HG02798 (cell line): ENCODE measurements at regions not wholly inside any gene's neighbourhood (a gene's known extent, or its start where the extent isn't known, plus 50 kb on each side); places are given as distances from the start of the nearest gene placed in this dataset.
"Not testable (repeated sequence)": the region's sequence is repeated elsewhere in the genome, so short reads cannot be mapped to it uniquely, and the experiment has no call there.

Experiments
- ATAC-seq: cut with Tn5 transposase; IDR thresholded peaks from one replicate; pipeline ENCODE4 v1.9.1; 2021; ENCODE audit warnings: mild to moderate bottlenecking; ENCODE audit not compliant: unreplicated experiment, poor library complexity

DNA sequence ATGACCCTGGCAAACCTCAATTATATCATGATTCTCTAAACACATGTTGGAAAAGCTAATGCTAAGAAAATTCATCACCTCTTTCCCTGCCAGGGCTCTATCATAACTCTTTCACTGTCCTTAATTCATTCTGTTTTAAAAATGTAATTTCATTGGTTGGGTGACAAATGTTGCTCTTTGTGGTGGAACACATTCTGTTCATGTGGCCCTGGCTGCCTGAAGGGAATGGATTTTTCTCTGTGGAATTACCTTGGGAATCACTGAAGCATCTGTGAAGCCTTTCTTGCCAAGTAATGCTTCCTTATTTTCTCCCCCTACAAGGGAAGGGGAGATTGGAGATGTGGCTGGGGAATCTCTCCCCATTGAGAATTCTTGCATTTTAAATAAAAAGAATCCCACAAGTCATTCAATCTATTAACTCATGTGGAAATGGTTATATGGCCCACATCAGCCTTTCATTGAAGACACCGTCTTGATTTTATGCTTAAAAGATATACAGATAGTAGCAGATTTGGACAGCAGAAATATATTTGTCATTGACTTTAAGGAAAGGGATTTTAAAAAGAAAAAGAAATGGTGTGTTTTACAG lies 201.8 kb upstream of the NMUR2 start:
- ATAC-seq, result no peak

DNA sequence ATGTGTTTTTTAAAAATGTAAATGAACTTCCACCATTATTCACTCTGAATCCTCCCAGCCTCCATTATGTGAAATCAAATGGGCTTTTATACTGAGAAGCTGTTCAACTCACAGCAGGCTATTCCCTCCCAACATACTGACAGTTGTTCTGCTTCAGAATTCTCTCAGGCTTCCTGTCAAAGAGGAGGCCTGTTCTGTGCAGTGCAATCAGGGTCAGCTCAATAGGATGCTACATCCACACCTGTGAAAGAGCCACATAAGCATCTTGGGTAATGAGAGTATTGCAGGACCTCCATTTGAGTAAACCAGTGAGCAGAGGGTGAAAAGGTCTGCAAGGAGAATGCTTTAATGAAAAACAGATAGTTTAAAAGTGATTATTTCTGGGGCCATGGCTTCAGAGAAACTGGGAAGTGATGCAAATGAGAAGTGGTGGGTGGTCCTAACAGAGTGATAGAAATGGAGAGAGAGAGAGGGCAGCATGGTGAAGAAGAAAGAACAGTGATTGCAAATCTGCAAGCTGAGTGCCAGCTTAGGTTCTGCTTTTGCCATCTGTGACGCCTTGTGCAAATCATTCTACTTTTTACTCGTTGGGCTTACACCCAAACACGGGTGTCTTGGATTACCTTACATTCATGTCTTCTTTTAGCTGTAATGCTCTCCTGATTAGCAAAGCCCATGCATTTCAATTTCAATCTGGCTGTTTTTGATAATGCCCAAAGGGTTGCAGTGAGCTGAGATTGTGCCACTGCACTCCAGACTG lies 202.5 kb upstream of the NMUR2 start:
- no peak for ATAC-seq

DNA sequence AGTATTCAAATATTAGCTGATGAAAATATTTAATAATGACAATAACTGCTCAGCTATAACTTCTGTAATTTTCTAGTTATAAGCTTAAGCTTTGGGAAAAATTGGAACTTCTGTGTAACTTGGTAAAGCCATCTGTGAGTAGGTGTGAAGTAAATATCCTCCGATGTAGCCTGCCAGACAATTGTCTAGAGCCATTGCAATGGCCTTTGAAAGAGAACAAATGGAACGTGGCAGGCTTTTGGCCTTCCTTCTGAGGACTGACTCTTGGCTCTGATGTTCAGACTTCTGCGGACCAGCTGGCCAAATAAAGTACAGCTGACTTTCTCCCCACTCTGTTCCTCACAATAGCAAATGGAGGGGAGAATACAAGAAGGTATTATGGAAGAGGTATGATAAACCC lies 203.4 kb upstream of the NMUR2 start:
- no peak for ATAC-seq

DNA sequence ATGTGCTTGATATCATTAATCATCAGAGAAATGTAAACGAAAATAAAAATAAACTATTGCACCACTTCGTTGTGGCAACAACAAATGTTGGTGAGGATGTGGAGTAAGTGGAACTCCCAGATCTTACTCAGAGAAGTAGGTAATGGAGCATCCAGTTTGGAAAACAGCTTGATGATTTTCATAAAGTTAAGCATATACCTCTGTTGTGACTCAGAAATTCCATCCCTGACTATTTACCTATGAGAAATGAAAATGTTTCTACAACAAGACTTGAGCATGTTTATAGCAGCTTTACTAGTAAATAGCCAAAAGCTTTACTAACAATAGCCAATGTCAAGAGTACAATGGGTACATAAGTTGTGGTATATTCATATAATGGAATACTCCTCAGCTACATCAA lies 214.7 kb upstream of the NMUR2 start:
- no peak for ATAC-seq

GRCh38 chr5:152622628-152623027 lies 217.5 kb upstream of the NMUR2 start:
- ATAC-seq, result no peak

- ATAC-seq, result no peak
These were observed 218.9 kb upstream of the NMUR2 start for GRCh38 chr5:152623951-152624350.

GRCh38 chr5:152625696-152626095 lies 220.6 kb upstream of the NMUR2 start:
- ATAC-seq, result no peak

DNA sequence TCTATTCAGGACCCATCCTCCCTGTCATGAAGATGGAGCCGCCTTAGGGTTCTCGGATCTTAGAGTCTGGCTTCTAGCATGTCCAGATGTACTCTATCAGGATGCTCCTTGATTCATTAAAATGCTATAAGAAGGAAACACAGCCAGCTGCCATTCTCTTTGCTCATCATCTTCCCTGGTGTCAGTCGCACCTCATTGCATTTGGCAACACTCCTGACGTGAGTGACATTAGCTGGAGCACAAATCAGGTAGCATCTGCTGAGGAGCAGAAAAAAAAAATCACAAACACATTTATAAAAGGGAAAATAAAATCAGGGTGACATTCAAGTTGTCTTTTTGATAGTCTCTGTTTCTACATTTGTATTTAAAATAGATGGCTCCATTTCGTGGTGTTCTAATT lies 226.1 kb upstream of the NMUR2 start:
- no peak for ATAC-seq

DNA sequence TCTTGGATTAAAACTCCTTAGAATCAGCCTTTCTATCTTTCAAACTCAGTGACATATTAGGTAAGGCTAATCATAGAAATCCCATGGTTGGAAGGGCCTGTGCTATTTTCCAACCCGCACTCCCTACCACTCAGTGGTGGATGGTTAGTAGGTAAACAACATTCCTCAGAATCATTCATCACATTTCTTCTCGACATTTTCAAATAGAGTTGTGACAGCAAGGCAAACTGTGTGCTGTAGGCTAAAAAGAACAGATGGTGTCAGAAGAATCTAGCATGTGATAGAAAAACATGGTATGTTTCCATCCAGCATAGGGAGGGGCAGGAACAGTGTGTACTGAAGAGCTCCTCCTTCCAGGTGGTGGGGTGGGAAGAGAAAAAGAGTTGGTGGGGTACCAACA lies 227.3 kb upstream of the NMUR2 start:
- no peak for ATAC-seq

GRCh38 chr5:152634586-152634985 lies 229.5 kb upstream of the NMUR2 start:
- ATAC-seq, result no peak

- ATAC-seq, result no peak
These were observed 234.0 kb upstream of the NMUR2 start for GRCh38 chr5:152638996-152639552.

DNA sequence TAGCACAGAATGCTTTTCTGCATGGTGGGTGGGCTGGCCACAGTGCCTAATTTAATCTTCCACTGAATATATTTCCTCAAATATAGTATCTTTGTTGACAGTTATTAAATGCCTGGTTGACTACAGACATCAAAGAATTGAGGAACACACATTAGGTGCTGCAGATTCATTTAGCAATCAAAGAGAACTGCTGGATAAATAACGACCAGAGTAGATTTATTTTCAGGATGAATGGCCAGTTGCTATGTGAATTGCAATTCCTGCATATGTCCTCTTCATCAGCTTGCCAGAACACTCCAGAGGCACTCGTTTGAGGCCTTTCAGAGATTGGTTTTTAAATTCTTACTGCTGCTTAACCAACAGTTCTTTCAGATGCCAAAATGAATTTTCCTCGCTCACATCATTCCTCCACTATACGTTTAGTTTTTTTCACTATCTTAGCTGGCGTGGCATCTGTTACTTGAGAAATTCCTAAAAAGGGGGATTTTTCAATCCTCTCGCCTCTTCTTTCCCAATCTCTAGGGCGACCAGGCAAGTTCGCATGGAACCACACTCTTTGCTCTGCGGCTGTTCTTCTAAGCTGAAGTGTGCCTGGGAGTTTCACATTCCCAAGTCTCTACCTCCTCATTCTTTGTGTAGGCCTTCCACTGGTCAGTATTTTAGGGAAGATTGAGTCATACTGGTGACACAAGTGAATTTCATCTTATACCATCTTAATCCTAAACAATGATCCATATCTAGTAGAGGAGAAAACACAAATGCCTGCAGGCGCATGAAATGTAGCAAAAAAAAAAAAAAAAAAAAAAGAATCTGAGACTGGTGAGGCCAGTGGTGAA lies 237.1 kb upstream of the NMUR2 start:
- no peak for ATAC-seq

GRCh38 chr5:152642880-152643279 lies 237.8 kb upstream of the NMUR2 start:
- ATAC-seq, result no peak

DNA sequence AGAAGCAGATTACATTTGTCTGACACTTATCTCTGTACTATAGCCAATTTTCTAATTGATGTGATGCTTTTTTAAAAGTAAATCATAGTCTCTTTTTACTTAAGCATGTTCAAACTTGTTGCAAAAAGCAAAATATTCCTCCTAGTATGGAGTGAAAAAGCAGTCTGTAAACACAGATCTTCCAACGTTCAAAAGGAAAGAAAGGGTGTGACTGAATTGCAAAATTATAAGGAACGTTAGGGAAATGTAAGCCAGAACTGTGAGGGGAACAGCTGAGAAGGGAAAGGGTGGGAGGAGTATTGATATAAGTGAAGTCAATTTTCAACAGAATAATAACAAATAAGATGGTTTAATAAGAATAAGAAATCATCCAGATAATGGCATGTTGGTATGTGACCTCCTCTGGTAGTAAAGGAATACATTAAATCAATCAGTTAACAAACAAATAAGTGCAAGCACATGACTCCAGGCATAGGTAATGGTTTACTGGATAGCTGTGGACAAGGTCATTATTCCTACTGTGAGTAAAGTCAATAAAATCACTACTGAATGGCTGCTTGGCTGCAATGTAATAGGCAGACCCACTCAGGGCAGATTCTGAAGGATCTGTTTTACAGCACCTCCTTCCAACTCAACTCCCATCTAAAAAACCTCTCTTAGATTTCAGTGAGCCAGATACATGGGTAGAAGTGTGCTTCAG lies 239.1 kb upstream of the NMUR2 start:
- no peak for ATAC-seq

- no peak for ATAC-seq
These were observed 244.5 kb upstream of the NMUR2 start for GRCh38 chr5:152649609-152650008.

DNA sequence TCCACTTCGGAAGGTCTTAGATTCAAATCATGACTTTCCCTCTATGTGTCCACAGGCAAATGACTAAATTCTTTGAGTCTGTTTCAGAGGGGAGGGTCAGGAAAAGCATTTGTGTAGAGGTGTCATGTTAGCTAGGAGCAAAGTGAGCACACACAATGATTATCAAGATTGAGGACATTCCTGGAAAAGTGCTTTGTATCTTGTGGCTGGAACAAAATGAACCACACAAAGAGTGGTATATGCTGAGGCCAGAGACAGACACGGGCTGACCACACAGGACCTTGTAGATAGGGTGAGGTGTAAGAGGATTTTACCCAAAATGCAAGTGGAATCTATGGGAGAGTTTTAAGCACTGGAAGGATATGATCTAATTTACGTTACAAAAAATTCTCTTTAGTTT lies 245.3 kb upstream of the NMUR2 start:
- no peak for ATAC-seq

GRCh38 chr5:152659470-152659869 lies 254.4 kb upstream of the NMUR2 start:
- not testable (repeated sequence) for ATAC-seq

DNA sequence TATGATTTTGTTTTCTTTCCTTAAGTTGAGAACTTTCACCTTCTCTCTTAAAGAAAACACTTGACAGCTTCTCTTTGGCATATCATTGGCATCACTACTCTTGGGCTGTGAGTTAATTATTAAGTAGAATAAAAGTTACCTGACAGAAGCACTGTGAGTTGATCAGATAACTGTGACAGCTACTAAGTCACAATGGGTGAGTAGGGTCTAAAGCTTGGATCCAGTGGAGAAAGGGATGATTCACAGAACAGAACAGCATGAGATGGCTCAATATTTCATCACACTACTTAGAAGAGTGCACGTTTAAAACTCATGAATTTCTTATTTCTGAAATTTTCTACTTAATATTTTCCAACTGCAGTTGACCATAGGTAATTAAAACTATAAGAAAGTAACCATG lies 268.5 kb upstream of the NMUR2 start:
- no peak for ATAC-seq

GRCh38 chr5:152674403-152674802 lies 269.3 kb upstream of the NMUR2 start:
- ATAC-seq, result no peak

DNA sequence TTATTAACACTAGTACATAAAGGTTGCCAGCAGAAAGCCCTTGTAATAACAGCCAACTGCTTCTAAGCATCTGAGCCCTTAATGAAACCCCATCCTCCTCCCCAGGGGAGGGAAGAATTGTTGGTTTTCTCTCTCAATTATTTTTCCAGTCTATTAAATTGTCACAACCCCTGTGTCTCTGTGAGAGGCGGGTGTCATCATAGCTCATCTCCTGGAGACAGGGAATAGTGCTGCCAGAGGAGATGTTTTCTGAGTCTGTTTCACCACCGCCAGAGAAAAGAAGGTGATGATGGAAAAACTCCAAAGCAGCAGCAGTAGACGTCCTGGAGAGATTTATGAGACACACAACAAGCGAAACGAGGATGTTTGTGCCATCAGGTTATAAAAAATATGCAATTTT lies 271.1 kb upstream of the NMUR2 start:
- ATAC-seq, result no peak
